Astrocyte (in vitro differentiated cells and primary cell): ENCODE measurements at regions not wholly inside any gene's neighbourhood (a gene's known extent, or its start where the extent isn't known, plus 50 kb on each side); places are given as distances from the start of the nearest gene placed in this dataset.
A peak's percentile ranks its signal among the peaks of the same experiment; 100 is the strongest.
"Not testable (repeated sequence)": the region's sequence is repeated elsewhere in the genome, so short reads cannot be mapped to it uniquely, and the experiment has no call there.

Experiments used
- DNase-seq: peaks from one replicate; pipeline ENCODE4 v3.0.0-alpha.2; 2010; ENCODE audit warnings: low read depth
- FAIRE-seq: peaks from 2 replicates; lab custom pipeline; 2011; peaks lifted over from hg19 to GRCh38; lab: Jason Lieb, UNC
- H2AFZ ChIP-seq: 2 replicates; pipeline ENCODE4 v1.6.0; 2012; ENCODE audit warnings: low read depth, low read length, inconsistent platforms
- H3K27ac ChIP-seq: 2 replicates; pipeline ENCODE4 v1.5.1; 2011; ENCODE audit warnings: low read depth, low read length, inconsistent platforms
- H3K27me3 ChIP-seq: 2 replicates; pipeline ENCODE4 v1.6.0; 2011; ENCODE audit warnings: low read length, inconsistent platforms; ENCODE audit not compliant: insufficient read depth
- H3K36me3 ChIP-seq: 2 replicates; pipeline ENCODE4 v1.5.1; 2011; ENCODE audit warnings: low read length, inconsistent platforms; ENCODE audit not compliant: insufficient read depth
- H3K4me1 ChIP-seq: 2 replicates; pipeline ENCODE4 v1.5.1; 2011; ENCODE audit warnings: low read length, inconsistent platforms; ENCODE audit not compliant: insufficient read depth
- H3K4me2 ChIP-seq: 2 replicates; pipeline ENCODE4 v1.6.0; 2012; ENCODE audit warnings: low read length, inconsistent platforms
- H3K4me3 ChIP-seq: 2 replicates; pipeline ENCODE4 v1.5.1; 2011; ENCODE audit warnings: low read depth, mild to moderate bottlenecking, low read length, inconsistent platforms; ENCODE audit not compliant: insufficient read depth
- H3K79me2 ChIP-seq: 2 replicates; pipeline ENCODE4 v1.6.0; 2012; ENCODE audit warnings: mild to moderate bottlenecking, low read length, inconsistent platforms; ENCODE audit not compliant: insufficient read depth
- H3K9ac ChIP-seq: 2 replicates; pipeline ENCODE4 v1.6.0; 2012; ENCODE audit warnings: mild to moderate bottlenecking, low read length, inconsistent platforms
- H3K9me3 ChIP-seq: 2 replicates; pipeline ENCODE4 v1.5.1; 2012; ENCODE audit warnings: low read depth, mild to moderate bottlenecking, low read length, inconsistent platforms; ENCODE audit not compliant: insufficient read depth
- H4K20me1 ChIP-seq: 2 replicates; pipeline ENCODE4 v1.6.0; 2012; ENCODE audit warnings: low read length, inconsistent platforms; ENCODE audit not compliant: insufficient read depth
- H3K27ac Mint-ChIP-seq: one replicate; pipeline ENCODE4 v1.8.0; 2021; ENCODE audit warnings: mild to moderate bottlenecking, mixed read lengths; ENCODE audit not compliant: unreplicated experiment
- H3K27me3 Mint-ChIP-seq: one replicate; pipeline ENCODE4 v1.8.0; 2021; ENCODE audit warnings: low read depth, mixed read lengths; ENCODE audit not compliant: unreplicated experiment
- H3K36me3 Mint-ChIP-seq: one replicate; pipeline ENCODE4 v1.8.0; 2021; ENCODE audit warnings: low read depth, mixed read lengths; ENCODE audit not compliant: unreplicated experiment
- H3K4me1 Mint-ChIP-seq: one replicate; pipeline ENCODE4 v1.8.0; 2021; ENCODE audit warnings: low read depth, mixed read lengths; ENCODE audit not compliant: unreplicated experiment
- H3K4me3 Mint-ChIP-seq: one replicate; pipeline ENCODE4 v1.8.0; 2021; ENCODE audit warnings: mild to moderate bottlenecking, moderate library complexity, mixed read lengths; ENCODE audit not compliant: unreplicated experiment
- H3K9me3 Mint-ChIP-seq: one replicate; pipeline ENCODE4 v1.8.0; 2021; ENCODE audit warnings: mild to moderate bottlenecking, mixed read lengths; ENCODE audit not compliant: unreplicated experiment
- EZH2 ChIP-seq: IDR thresholded peaks from 2 replicates; pipeline ENCODE4 v1.6.1; 2012; ENCODE audit warnings: mild to moderate bottlenecking, low read length, inconsistent platforms; ENCODE audit not compliant: insufficient read depth

- H4K20me1 ChIP-seq, H3K79me2 ChIP-seq, DNase-seq, H3K4me1 Mint-ChIP-seq, H3K9ac ChIP-seq, H3K27me3 ChIP-seq, H3K4me3 Mint-ChIP-seq, H3K9me3 Mint-ChIP-seq, H3K4me3 ChIP-seq, H3K4me1 ChIP-seq, H3K36me3 Mint-ChIP-seq, H3K9me3 ChIP-seq, H3K4me2 ChIP-seq, H2AFZ ChIP-seq, H3K36me3 ChIP-seq, FAIRE-seq, H3K27ac ChIP-seq, H3K27ac Mint-ChIP-seq: not testable (repeated sequence)
- peaks cover 14% of the 10 kb centered on the region for H3K27me3 Mint-ChIP-seq
Measured at GRCh38 chr13:25007389-25007788, 88.5 kb upstream of the PABPC3 start.

- not testable (repeated sequence) for DNase-seq, H3K9ac ChIP-seq, H4K20me1 ChIP-seq, H3K36me3 ChIP-seq, H3K79me2 ChIP-seq, H3K4me1 ChIP-seq, H2AFZ ChIP-seq, H3K4me3 ChIP-seq, H3K4me3 Mint-ChIP-seq, H3K4me2 ChIP-seq, H3K27ac ChIP-seq, H3K27ac Mint-ChIP-seq, FAIRE-seq, H3K36me3 Mint-ChIP-seq, H3K9me3 ChIP-seq, H3K9me3 Mint-ChIP-seq, H3K27me3 ChIP-seq, H3K4me1 Mint-ChIP-seq
- H3K27me3 Mint-ChIP-seq, result peaks cover 34% of the 10 kb centered on the region
Measured at GRCh38 chr13:25014398-25014973, 81.5 kb upstream of the PABPC3 start.

GRCh38 chr13:25017176-25017575, 78.8 kb upstream of the PABPC3 start:
- Mint-ChIP-seq H3K27me3 (peaks cover 50% of the 10 kb centered on the region), H3K4me3 (peak overlapping the region; percentile 76)
- H3K4me2 ChIP-seq, H4K20me1 ChIP-seq, H3K27me3 ChIP-seq, FAIRE-seq, H3K4me1 ChIP-seq, H3K4me3 ChIP-seq, H3K79me2 ChIP-seq, H3K36me3 Mint-ChIP-seq, H2AFZ ChIP-seq, H3K9me3 ChIP-seq, H3K9ac ChIP-seq, H3K4me1 Mint-ChIP-seq, H3K36me3 ChIP-seq, H3K27ac Mint-ChIP-seq, DNase-seq, H3K9me3 Mint-ChIP-seq, H3K27ac ChIP-seq: not testable (repeated sequence)

- H3K27me3 Mint-ChIP-seq, result peaks cover 51% of the 10 kb centered on the region
- not testable (repeated sequence) for H3K9me3 Mint-ChIP-seq, H3K27ac ChIP-seq, H3K9ac ChIP-seq, H3K9me3 ChIP-seq, H3K4me1 ChIP-seq, H3K27ac Mint-ChIP-seq, H3K36me3 ChIP-seq, H3K36me3 Mint-ChIP-seq, FAIRE-seq, H3K79me2 ChIP-seq, H3K4me1 Mint-ChIP-seq, H3K27me3 ChIP-seq, H4K20me1 ChIP-seq
- Histone ChIP-seq H3K4me3 (peak overlapping the region; percentile 5), H3K4me2 (peak overlapping the region; percentile 66), H2AFZ (peak overlapping the region; percentile 60)
- TF ChIP-seq EZH2, result peak; percentile 56
- peak overlapping the region; percentile 76 for H3K4me3 Mint-ChIP-seq
- peak; percentile 8 for DNase-seq
Measured at GRCh38 chr13:25017808-25018728, 77.9 kb upstream of the PABPC3 start.
